Osteoblast (primary cell): ENCODE measurements at regions not wholly inside any gene's neighbourhood (a gene's known extent, or its start where the extent isn't known, plus 50 kb on each side); places are given as distances from the start of the nearest gene placed in this dataset.

Experiments
- DNase-seq: peaks from one replicate; pipeline ENCODE4 v3.0.0; 2011; ENCODE audit warnings: low spot score, mixed read lengths; ENCODE audit not compliant: insufficient read length; ENCODE audit errors: missing footprints
- H2AFZ ChIP-seq: 2 replicates; pipeline ENCODE4 v1.6.0; 2011; ENCODE audit warnings: mild to moderate bottlenecking, low read length
- H3K27ac ChIP-seq: 2 replicates; pipeline ENCODE4 v1.5.1; 2011; ENCODE audit warnings: mild to moderate bottlenecking, low read depth, low read length, moderate library complexity
- H3K27me3 ChIP-seq: 2 replicates; pipeline ENCODE4 v1.6.0; 2012; ENCODE audit warnings: mild to moderate bottlenecking, control low read depth, inconsistent platforms, low read length, moderate library complexity; ENCODE audit not compliant: insufficient read depth
- H3K36me3 ChIP-seq: 2 replicates; pipeline ENCODE4 v1.5.1; 2011; ENCODE audit warnings: mild to moderate bottlenecking, low read length, control low read depth, moderate library complexity; ENCODE audit not compliant: insufficient read depth
- H3K4me1 ChIP-seq: 2 replicates; pipeline ENCODE4 v1.5.1; 2011; ENCODE audit warnings: mild to moderate bottlenecking, low read length, control low read depth, moderate library complexity; ENCODE audit not compliant: insufficient read depth
- H3K4me2 ChIP-seq: 2 replicates; pipeline ENCODE4 v1.6.0; 2011; ENCODE audit warnings: mild to moderate bottlenecking, low read length; ENCODE audit not compliant: insufficient read depth
- H3K4me3 ChIP-seq: fragments of 200-600 bp; sonication (generic); 3 replicates; pipeline ENCODE4 v1.5.1; 2012; ENCODE audit warnings: mild to moderate bottlenecking, low read length, inconsistent platforms; ENCODE audit not compliant: insufficient read depth
- H3K79me2 ChIP-seq: 2 replicates; pipeline ENCODE4 v1.6.0; 2012; ENCODE audit warnings: mild to moderate bottlenecking, low read length, control low read depth, inconsistent platforms; ENCODE audit not compliant: insufficient read depth
- H3K9me3 ChIP-seq: 2 replicates; pipeline ENCODE4 v1.5.1; 2011; ENCODE audit warnings: low read depth, low read length, control low read depth
- H4K20me1 ChIP-seq: 2 replicates; pipeline ENCODE4 v1.6.0; 2012; ENCODE audit warnings: mild to moderate bottlenecking, low read length, control low read depth; ENCODE audit not compliant: insufficient read depth
- TF ChIP-seq, protein P1 (sequence below): IDR thresholded peaks from 2 replicates; pipeline ENCODE4 v1.5.1; 2011; ENCODE audit warnings: mild to moderate bottlenecking, low read depth, low read length, moderate library complexity; ENCODE audit errors: extremely low read depth

DNA sequence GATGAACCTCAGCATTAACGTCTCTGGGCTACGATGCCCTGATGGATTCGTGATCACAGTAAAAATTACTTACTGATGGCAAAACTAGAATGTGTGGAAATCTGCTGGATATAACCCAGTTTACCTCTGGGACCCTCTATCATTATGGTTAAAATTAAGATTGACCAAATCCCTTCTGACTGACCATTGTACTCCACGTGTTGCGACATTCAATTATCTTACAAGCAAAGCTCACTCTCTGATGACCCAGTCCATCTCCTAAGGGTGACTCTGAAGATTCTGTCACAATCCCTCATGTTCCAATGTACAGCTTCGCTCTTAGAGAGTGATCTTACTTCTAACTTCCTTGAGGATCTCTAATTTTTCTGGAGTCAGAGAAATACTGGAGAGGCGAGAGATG lies 288.5 kb upstream of the RUNX1 start:
- H4K20me1 ChIP-seq: no peaks in the 10 kb centered on the region
- no peaks in the 10 kb centered on the region for H3K27me3 ChIP-seq
- H2AFZ ChIP-seq: no peak overlapping the region
- H3K36me3 ChIP-seq: no peaks in the 10 kb centered on the region
- no peak for DNase-seq
- no peak overlapping the region for H3K4me2 ChIP-seq
- H3K79me2 ChIP-seq: no peaks in the 10 kb centered on the region
- H3K9me3 ChIP-seq: no peaks in the 10 kb centered on the region
- TF ChIP-seq, protein P1, sequence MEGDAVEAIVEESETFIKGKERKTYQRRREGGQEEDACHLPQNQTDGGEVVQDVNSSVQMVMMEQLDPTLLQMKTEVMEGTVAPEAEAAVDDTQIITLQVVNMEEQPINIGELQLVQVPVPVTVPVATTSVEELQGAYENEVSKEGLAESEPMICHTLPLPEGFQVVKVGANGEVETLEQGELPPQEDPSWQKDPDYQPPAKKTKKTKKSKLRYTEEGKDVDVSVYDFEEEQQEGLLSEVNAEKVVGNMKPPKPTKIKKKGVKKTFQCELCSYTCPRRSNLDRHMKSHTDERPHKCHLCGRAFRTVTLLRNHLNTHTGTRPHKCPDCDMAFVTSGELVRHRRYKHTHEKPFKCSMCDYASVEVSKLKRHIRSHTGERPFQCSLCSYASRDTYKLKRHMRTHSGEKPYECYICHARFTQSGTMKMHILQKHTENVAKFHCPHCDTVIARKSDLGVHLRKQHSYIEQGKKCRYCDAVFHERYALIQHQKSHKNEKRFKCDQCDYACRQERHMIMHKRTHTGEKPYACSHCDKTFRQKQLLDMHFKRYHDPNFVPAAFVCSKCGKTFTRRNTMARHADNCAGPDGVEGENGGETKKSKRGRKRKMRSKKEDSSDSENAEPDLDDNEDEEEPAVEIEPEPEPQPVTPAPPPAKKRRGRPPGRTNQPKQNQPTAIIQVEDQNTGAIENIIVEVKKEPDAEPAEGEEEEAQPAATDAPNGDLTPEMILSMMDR: no peak
- no peak overlapping the region for H3K4me3 ChIP-seq
- peaks cover 5% of the 10 kb centered on the region for H3K4me1 ChIP-seq
- no peak overlapping the region for H3K27ac ChIP-seq

DNA sequence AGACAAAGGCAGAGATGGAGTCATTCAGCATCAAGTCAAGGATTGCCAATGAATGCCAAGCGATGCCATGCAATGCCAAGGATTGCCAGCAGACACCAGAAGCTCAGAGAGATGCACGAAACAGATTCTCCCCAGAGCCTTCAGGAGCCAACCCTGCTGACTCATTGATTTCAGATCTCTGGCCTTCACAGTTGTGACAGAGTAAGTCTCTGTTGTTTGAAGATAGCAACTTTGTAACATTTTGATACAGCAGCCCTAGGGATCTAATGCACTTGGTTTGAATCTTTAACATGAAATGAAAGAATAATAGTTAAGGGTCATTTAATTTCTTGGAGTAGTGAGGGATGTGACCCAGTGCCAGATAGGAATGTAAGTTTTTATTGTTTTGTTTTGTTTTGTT lies 287.4 kb upstream of the RUNX1 start:
- Histone ChIP-seq H3K4me1 (peaks cover 5% of the 10 kb centered on the region), H3K4me3 (no peak overlapping the region), H3K4me2 (no peak overlapping the region), H3K9me3 (no peaks in the 10 kb centered on the region), H3K36me3 (no peaks in the 10 kb centered on the region), H4K20me1 (no peaks in the 10 kb centered on the region), H3K27me3 (no peaks in the 10 kb centered on the region), H2AFZ (no peak overlapping the region), H3K27ac (no peak overlapping the region), H3K79me2 (no peaks in the 10 kb centered on the region)
- no peak for DNase-seq
- TF ChIP-seq, protein P1: no peak

DNA sequence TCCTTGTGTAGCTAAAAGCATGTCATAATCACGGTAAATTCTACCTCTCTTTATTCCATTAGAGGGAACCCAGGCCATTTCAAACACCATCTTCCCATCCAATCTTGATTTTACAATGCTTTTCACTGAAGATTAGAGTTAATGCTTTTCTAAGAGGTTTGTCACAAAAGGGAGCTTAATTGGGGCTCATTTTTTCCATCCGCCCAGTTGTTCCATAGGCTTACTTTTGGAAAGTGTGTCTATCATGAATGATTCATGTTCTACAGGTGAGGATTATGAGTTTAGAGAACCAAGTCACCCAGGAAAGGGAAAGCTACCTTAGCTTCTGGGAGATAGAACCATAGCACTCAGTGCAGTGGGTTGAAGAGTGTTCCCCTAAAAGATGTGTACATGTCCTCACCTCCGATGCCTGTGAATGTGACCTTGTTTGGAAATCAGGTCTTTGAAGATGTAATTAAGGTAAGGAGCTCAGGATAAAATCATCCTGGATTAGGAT lies 286.9 kb upstream of the RUNX1 start:
- no peaks in the 10 kb centered on the region for H3K79me2 ChIP-seq
- H2AFZ ChIP-seq: no peak overlapping the region
- no peak overlapping the region for H3K4me3 ChIP-seq
- H3K4me2 ChIP-seq: no peak overlapping the region
- H3K4me1 ChIP-seq: peaks cover 5% of the 10 kb centered on the region
- TF ChIP-seq, protein P1: no peak
- no peak for DNase-seq
- no peaks in the 10 kb centered on the region for H3K9me3 ChIP-seq
- H4K20me1 ChIP-seq: no peaks in the 10 kb centered on the region
- H3K27ac ChIP-seq: no peak overlapping the region
- H3K27me3 ChIP-seq: no peaks in the 10 kb centered on the region
- no peaks in the 10 kb centered on the region for H3K36me3 ChIP-seq

DNA sequence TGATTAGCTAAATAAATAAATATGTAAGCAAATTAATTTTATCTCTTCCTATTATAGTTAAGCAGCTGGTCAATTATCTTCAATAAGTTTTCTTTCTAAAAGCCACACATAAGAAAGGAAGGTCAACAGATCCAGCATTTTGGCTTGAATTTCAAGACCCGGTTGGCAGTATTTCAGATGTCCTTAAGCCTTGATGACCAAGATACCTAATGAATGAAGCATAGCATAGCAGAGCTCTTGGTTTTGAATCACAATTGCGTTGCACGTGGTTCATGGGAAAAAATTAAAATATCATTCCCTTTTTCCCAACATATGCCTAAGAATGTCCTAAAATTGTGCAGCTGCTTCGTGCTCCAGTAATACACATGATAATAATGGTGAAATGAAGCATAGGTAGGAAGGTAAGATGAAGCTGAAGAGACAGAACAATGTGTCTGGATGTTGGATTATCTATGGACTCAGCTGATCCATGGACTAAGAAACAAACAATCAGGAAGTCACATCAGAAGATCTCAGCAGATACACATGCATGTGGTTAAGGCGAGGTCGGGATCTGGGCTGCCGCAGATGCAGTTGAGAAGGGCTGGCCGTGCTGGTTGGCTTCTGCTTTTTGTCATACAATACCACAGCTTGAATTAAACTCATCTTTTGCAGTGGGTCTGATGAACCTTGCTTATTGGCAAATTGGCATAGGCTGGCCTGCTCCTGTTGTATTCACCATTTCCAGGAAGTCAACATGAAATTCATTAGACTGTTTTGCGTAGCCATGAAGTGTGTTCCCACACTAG lies 284.9 kb upstream of the RUNX1 start:
- DNase-seq: no peak
- H3K36me3 ChIP-seq: no peaks in the 10 kb centered on the region
- TF ChIP-seq, protein P1: no peak

More for the DNA sequence above, 284.9 kb upstream of the RUNX1 start:
- H2AFZ ChIP-seq: no peak overlapping the region
- H3K4me2 ChIP-seq: no peak overlapping the region
- peaks cover 11% of the 10 kb centered on the region for H3K4me1 ChIP-seq
- H3K79me2 ChIP-seq: no peaks in the 10 kb centered on the region
- H3K9me3 ChIP-seq: no peaks in the 10 kb centered on the region
- no peaks in the 10 kb centered on the region for H3K27me3 ChIP-seq
- H3K4me3 ChIP-seq: no peak overlapping the region
- H4K20me1 ChIP-seq: no peaks in the 10 kb centered on the region
- H3K27ac ChIP-seq: no peak overlapping the region
